ENCODE measurements at regions not wholly inside any gene's neighbourhood (a gene's known extent, or its start where the extent isn't known, plus 50 kb on each side); places are given as distances from the start of the nearest gene placed in this dataset.
"Not testable (repeated sequence)": the region's sequence is repeated elsewhere in the genome, so short reads cannot be mapped to it uniquely, and the experiment has no call there.

GRCh38 chr18:34531110-34531509 lies 179.0 kb upstream of the DTNA start:
- intact Hi-C loops (cut with DNase I), result no loop called here
- Histone ChIP-seq H3K9me3 (no peaks in the 10 kb centered on the region), H3K27me3 (no peaks in the 10 kb centered on the region), H3K4me1 (no peaks in the 10 kb centered on the region), H3K4me3 (no peak overlapping the region), H3K27ac (no peak overlapping the region), H3K36me3 (no peaks in the 10 kb centered on the region)
- DNase-seq, result no peak
- TF ChIP-seq CTCF (IDR thresholded peaks at IDR 0.05), result no peak
- ATAC-seq, result no peak

- H3K36me3 ChIP-seq; H3K9me3 ChIP-seq; H3K27ac ChIP-seq; H3K27me3 ChIP-seq; H3K4me3 ChIP-seq; ATAC-seq; H3K4me1 ChIP-seq; DNase-seq; intact Hi-C loops (cut with DNase I): not testable (repeated sequence)
Measured at GRCh38 chr18:34534642-34535041, 175.5 kb upstream of the DTNA start.

GRCh38 chr18:34540897-34541296 lies 169.2 kb upstream of the DTNA start:
- no peak for TF ChIP-seq CTCF (IDR thresholded peaks at IDR 0.05)
- no peak overlapping the region for H3K27ac ChIP-seq
- intact Hi-C loops (cut with DNase I), result no loop called here

GRCh38 chr18:34542625-34543024 lies 167.5 kb upstream of the DTNA start:
- Histone ChIP-seq H3K27me3 (no peaks in the 10 kb centered on the region), H3K27ac (no peak overlapping the region), H3K36me3 (no peaks in the 10 kb centered on the region), H3K4me3 (no peak overlapping the region), H3K4me1 (no peaks in the 10 kb centered on the region), H3K9me3 (no peaks in the 10 kb centered on the region)
- no peak for TF ChIP-seq CTCF (IDR thresholded peaks at IDR 0.05)
- DNase-seq (no peak), ATAC-seq (no peak)
- intact Hi-C loops (cut with DNase I), result no loop called here

More at GRCh38 chr18:34540897-34541296, 169.2 kb upstream of the DTNA start:
- ATAC-seq, result no peak
- no peaks in the 10 kb centered on the region for H3K36me3 ChIP-seq
- DNase-seq, result no peak
- no peaks in the 10 kb centered on the region for H3K27me3 ChIP-seq
- no peaks in the 10 kb centered on the region for H3K9me3 ChIP-seq
- H3K4me1 ChIP-seq, result no peaks in the 10 kb centered on the region
- no peak overlapping the region for H3K4me3 ChIP-seq

- intact Hi-C loops (cut with DNase I), result no loop called here
- no peak overlapping the region for H3K27ac ChIP-seq
- DNase-seq, result no peak
- H3K4me1 ChIP-seq, result no peaks in the 10 kb centered on the region
- H3K27me3 ChIP-seq, result no peaks in the 10 kb centered on the region
- no peaks in the 10 kb centered on the region for H3K9me3 ChIP-seq
- no peak overlapping the region for H3K4me3 ChIP-seq
- no peaks in the 10 kb centered on the region for H3K36me3 ChIP-seq
- ATAC-seq, result no peak
- TF ChIP-seq CTCF (IDR thresholded peaks at IDR 0.05), result no peak
Measured at GRCh38 chr18:34543356-34543755, 166.7 kb upstream of the DTNA start.

- no peak overlapping the region for H3K4me3 ChIP-seq
- no peak overlapping the region for H3K27ac ChIP-seq
- intact Hi-C loops (cut with DNase I), result no loop called here
- no peak for DNase-seq
- no peak for TF ChIP-seq CTCF (IDR thresholded peaks at IDR 0.05)
- no peaks in the 10 kb centered on the region for H3K9me3 ChIP-seq
- no peaks in the 10 kb centered on the region for H3K4me1 ChIP-seq
- no peak for ATAC-seq
- no peaks in the 10 kb centered on the region for H3K36me3 ChIP-seq
- no peaks in the 10 kb centered on the region for H3K27me3 ChIP-seq
Measured at GRCh38 chr18:34543945-34544344, 166.2 kb upstream of the DTNA start.

Data from upper lobe of right lung (tissue), 1 donor.